Endothelial cell (in vitro differentiated cells): ENCODE measurements at regions not wholly inside any gene's neighbourhood (a gene's known extent, or its start where the extent isn't known, plus 50 kb on each side); places are given as distances from the start of the nearest gene placed in this dataset.

Experiments
- DNase-seq: peaks from one replicate; pipeline ENCODE4 v3.0.0; 2021; ENCODE audit warnings: low spot score
- H3K27ac Mint-ChIP-seq: one replicate; pipeline ENCODE4 v1.8.0; 2021; ENCODE audit warnings: mixed read lengths, inconsistent platforms; ENCODE audit not compliant: unreplicated experiment
- H3K27me3 Mint-ChIP-seq: one replicate; pipeline ENCODE4 v1.8.0; 2021; ENCODE audit warnings: mild to moderate bottlenecking, moderate library complexity, mixed read lengths, inconsistent platforms; ENCODE audit not compliant: unreplicated experiment
- H3K36me3 Mint-ChIP-seq: one replicate; pipeline ENCODE4 v1.8.0; 2021; ENCODE audit warnings: mild to moderate bottlenecking, low read depth, mixed read lengths, inconsistent platforms; ENCODE audit not compliant: unreplicated experiment
- H3K4me1 Mint-ChIP-seq: one replicate; pipeline ENCODE4 v1.8.0; 2021; ENCODE audit warnings: mild to moderate bottlenecking, mixed read lengths, inconsistent platforms; ENCODE audit not compliant: unreplicated experiment
- H3K4me3 Mint-ChIP-seq: one replicate; pipeline ENCODE4 v1.8.0; 2021; ENCODE audit warnings: mild to moderate bottlenecking, mixed read lengths, inconsistent platforms; ENCODE audit not compliant: unreplicated experiment
- H3K9me3 Mint-ChIP-seq: one replicate; pipeline ENCODE4 v1.8.0; 2021; ENCODE audit warnings: mixed read lengths, inconsistent platforms; ENCODE audit not compliant: unreplicated experiment
- CTCF ChIP-seq: fragments of 200-600 bp; sonication (generic); IDR thresholded peaks from one replicate; pipeline ENCODE4 v1.5.0; 2021; ENCODE audit warnings: antibody characterized with exemption; ENCODE audit not compliant: unreplicated experiment

DNA sequence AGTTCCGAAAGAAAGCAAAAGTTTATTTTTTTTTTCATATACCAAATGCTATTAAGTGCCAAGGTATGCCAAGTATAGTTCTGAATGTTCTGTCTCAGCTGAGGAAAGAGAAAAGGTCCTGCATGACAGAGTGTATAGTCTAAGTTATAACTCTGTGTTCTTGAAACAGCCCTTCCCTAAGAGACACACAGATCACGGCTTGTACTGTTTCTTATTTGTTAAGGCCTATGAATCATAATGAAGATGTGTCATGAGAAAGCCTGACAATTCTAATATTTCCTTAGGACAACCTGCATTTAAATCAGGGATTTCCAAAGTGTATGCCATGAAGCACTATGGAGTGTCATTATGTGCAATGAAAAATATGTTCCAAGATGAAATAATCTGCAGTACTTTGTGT is 538.7 kb upstream of the CDH4 start:
- no peaks in the 10 kb centered on the region for H3K4me1 Mint-ChIP-seq
- H3K27me3 Mint-ChIP-seq: no peaks in the 10 kb centered on the region

DNA sequence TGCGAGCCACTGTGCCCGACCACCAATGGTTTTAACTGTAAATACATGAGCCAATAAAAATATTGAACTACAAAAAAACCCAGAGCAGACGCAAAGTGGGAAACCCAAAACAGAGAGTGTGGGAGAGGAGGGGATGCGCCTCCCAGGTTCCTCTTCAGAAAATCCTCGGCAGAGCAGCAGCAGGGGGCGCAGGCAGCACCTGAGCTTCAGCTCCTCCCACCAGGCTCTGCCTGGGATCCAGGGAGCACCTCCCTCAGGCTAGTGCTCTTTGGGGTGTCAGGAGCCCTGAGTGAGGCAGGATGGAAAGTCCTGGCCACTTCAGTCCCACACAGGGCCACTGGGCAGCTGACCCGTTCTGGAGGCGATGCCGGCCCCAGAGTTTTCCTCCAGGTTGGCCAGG is 536.9 kb upstream of the CDH4 start:
- no peak overlapping the region for H3K27ac Mint-ChIP-seq
- H3K4me3 Mint-ChIP-seq: no peak overlapping the region
- H3K4me1 Mint-ChIP-seq: no peaks in the 10 kb centered on the region
- no peaks in the 10 kb centered on the region for H3K27me3 Mint-ChIP-seq
- no peaks in the 10 kb centered on the region for H3K9me3 Mint-ChIP-seq
- DNase-seq: no peak
- no peaks in the 10 kb centered on the region for H3K36me3 Mint-ChIP-seq
- no peak for TF ChIP-seq CTCF

More for the DNA sequence above, 538.7 kb upstream of the CDH4 start:
- H3K4me3 Mint-ChIP-seq: no peak overlapping the region
- TF ChIP-seq CTCF: no peak
- H3K27ac Mint-ChIP-seq: no peak overlapping the region
- DNase-seq: no peak
- H3K9me3 Mint-ChIP-seq: no peaks in the 10 kb centered on the region
- no peaks in the 10 kb centered on the region for H3K36me3 Mint-ChIP-seq

- peak; percentile 13 for TF ChIP-seq CTCF
- Mint-ChIP-seq H3K27ac (no peak overlapping the region), H3K36me3 (no peaks in the 10 kb centered on the region), H3K27me3 (no peaks in the 10 kb centered on the region), H3K4me1 (no peaks in the 10 kb centered on the region), H3K4me3 (no peak overlapping the region), H3K9me3 (no peaks in the 10 kb centered on the region)
- DNase-seq: peak; percentile 6
Measured at GRCh38 chr20:60718743-60719480, 533.1 kb upstream of the CDH4 start.

DNA sequence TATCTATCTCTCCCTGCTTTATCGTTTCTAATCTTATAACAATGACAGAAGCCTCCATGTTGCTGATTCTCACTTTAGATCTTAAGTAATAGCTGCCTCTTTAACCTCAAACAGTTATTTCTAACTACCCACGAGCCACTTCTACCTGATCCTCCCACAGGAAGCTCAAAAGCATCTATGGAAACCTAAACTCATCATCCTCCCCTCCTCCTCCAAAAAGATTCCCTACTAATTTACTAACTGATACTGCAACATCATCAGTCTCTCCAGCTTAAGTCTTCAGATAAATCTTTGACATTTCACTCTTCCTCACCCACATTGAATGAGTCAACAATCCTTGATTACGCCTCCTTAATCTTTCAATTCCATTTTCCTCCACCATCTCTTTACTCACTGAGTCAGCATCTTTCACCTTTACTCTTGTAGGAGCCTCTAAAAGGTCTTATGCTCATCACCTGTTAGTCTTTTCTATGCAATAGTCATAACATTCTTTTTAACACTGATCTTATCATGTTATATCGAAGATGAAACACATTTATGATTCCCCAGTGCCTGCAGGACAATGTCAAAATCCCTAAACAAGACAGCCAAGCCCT is 526.7 kb upstream of the CDH4 start:
- H3K36me3 Mint-ChIP-seq: no peaks in the 10 kb centered on the region
- no peaks in the 10 kb centered on the region for H3K27me3 Mint-ChIP-seq
- peaks cover 5% of the 10 kb centered on the region for H3K4me1 Mint-ChIP-seq
- H3K27ac Mint-ChIP-seq: no peak overlapping the region
- no peak for DNase-seq
- H3K9me3 Mint-ChIP-seq: no peaks in the 10 kb centered on the region
- no peak overlapping the region for H3K4me3 Mint-ChIP-seq
- TF ChIP-seq CTCF: no peak

- H3K4me1 Mint-ChIP-seq: peaks cover 5% of the 10 kb centered on the region
- H3K36me3 Mint-ChIP-seq: no peaks in the 10 kb centered on the region
- DNase-seq: no peak
- no peak overlapping the region for H3K27ac Mint-ChIP-seq
- no peak for TF ChIP-seq CTCF
- H3K4me3 Mint-ChIP-seq: no peak overlapping the region
- no peaks in the 10 kb centered on the region for H3K9me3 Mint-ChIP-seq
- H3K27me3 Mint-ChIP-seq: no peaks in the 10 kb centered on the region
Measured at GRCh38 chr20:60727425-60727824, 524.6 kb upstream of the CDH4 start.
